Ecto neural progenitor cell (in vitro differentiated cells): ENCODE measurements at regions not wholly inside any gene's neighbourhood (a gene's known extent, or its start where the extent isn't known, plus 50 kb on each side); places are given as distances from the start of the nearest gene placed in this dataset.
"Not testable (repeated sequence)": the region's sequence is repeated elsewhere in the genome, so short reads cannot be mapped to it uniquely, and the experiment has no call there.

Source experiments
- DNase-seq: peaks from one replicate; pipeline ENCODE4 v3.0.0-alpha.2; 2018; ENCODE audit warnings: low spot score

DNA sequence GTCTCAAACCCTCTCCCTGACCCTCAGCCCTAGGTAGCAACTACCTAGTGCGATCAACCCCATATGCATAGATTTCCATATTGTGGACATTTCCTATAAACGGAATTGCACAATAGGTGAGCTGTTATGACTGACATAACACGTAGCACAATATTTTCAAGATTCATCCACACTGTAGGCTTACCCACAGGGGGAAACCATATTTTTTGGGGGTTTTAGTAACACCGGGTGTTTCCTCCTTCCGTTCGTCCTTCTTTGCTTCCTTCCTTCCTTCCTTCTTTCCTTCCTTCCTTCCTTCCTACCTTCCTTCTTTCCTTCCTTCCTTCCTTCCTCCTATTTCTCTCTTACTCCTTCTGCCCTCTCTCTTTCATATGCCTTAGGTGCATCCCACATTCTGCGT lies 524.2 kb downstream of the CWH43 start:
- DNase-seq, result peak; percentile 52

DNA sequence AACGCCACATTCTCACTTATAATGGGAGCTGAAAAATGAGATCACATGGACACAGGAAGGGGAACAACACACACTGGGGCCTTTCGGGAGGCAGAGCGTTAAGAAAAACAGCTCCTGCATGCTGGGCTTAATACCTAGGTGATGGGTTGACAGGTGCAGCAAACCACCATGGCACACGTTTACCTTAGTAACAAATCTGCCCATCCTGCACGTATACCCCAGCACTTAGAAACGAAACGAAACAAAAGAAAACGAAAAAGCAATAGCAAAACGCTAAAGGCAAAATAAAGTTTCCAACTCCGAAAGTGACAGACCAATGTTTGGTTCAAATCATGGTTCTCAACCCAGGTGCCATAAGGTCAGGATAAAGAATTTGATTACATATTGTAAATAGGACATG lies 525.3 kb downstream of the CWH43 start:
- DNase-seq, result peak; percentile 47

- peak; percentile 48 for DNase-seq
These were observed 525.9 kb downstream of the CWH43 start for GRCh38 chr4:49511881-49512491.

- peak; percentile 47 for DNase-seq
These were observed 526.8 kb downstream of the CWH43 start for GRCh38 chr4:49512641-49513545.

- DNase-seq, result not testable (repeated sequence)
These were observed 527.6 kb downstream of the CWH43 start for GRCh38 chr4:49513546-49514115.

DNA sequence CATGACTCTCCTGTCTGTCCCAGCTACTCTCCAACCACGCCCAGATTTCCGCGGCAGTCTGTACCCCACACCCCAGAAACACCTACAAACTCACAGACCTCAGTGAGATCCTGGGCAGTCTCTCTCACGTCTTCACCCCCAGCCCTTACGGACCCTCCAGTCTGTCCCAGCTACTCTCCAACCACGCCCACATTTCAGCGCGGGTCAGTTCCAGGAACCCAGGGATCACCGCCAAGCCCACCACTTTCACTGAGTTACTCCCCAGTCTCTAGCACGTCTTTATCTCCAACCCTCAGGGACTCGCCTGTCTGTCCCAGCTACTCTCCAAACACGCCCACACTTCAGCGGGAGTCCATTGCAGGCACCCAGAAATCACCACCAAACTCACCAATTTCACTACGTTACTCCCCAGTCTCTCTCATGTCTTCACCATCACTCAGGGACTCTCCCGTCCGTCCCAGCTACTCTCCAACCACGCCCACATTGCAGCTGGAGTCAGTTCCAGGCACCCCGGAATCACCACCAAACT lies 528.2 kb downstream of the CWH43 start:
- peak; percentile 65 for DNase-seq

DNA sequence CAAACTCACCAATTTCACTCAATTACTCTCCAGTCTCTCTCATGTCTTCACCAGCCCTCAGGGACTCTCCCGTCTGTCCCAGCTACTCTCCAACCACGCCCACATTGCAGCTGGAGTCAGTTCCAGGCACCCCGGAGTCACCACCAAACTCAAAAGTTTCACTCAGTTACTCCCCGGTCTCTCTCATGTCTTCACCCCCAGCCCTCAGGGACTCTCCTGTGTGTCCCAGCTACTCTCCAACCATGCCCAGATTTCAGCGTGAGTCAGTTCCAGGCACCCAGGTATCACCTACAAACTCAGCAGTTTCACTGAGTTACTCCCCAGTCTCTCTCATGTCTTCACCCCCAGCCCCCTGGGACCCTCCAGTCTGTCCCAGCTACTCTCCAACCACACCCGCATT lies 528.8 kb downstream of the CWH43 start:
- DNase-seq, result not testable (repeated sequence)

DNA sequence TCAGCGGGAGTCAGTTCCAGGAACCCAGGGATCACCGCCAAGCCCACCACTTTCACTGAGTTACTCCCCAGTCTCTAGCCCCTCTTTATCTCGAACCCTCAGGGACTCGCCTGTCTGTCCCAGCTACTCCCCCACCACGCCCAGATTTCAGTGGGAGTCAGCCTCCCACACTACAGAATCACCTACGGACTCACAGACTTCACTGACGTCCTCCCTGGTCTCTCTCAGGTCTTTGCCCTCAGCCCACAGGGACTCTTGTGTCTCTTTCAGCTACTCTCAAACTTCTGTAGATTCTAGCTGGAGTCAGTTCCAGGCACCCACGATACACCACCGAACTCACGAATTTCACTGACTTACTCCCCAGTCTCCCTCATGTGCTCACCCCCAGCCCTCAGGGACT lies 529.2 kb downstream of the CWH43 start:
- not testable (repeated sequence) for DNase-seq

GRCh38 chr4:49516096-49516495 lies 530.0 kb downstream of the CWH43 start:
- not testable (repeated sequence) for DNase-seq

DNA sequence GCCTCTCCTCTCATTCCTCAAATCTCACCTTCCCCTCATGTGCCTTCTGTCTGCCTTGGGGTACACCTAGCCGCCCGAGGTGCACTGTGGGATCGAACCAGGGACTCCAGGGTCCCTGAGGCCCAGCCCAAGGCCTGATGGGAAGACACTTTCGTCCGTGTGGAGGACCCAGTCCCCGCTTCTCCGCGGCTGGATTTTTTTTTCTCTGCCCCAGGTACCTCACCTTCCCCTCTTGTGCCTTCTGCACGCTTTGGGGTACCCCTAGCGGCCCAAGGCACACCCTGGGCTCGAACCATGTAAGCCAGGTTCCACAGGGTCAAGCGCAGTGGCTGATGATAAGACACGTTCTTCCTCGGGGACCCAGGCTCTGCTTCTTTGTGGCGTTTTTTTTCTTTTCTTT lies 530.7 kb downstream of the CWH43 start:
- DNase-seq, result no peak

DNA sequence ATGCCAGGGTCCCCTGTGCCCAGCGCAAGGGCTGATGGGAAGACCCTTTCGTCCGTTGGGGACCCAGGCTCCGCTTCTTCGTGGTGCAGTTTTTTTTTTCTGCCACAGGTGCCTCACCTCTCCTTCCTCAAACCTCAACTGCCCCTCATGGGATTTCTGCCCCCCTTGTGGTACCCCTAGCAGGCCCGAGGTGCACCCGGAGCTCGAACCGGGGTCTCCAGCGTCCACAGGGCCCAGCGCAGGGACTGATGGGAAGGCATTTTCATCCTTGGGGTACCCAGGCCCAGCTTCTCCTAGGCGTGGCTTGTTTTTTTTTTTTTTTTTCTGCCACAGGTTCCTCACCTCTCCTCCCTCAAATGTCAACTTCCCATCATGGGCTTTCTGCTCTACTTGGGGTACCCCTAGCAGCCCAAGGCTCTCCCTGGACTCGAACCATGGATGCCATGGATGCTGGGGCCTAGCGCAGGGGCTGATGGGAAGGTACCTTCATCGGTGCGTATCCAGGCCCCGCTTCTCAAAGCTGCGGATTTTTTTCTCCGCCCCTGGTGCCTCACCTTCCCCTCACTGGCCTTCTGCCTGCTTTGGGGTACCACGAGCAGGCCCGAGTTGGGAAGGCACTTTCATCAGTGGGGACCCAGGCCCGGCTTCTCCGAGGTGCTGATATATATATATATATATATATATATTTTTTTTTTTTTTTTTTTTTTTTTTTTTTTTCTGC lies 531.6 kb downstream of the CWH43 start:
- not testable (repeated sequence) for DNase-seq

GRCh38 chr4:49519150-49520035 lies 533.3 kb downstream of the CWH43 start:
- DNase-seq, result not testable (repeated sequence)

GRCh38 chr4:49523816-49524765 lies 538.0 kb downstream of the CWH43 start:
- not testable (repeated sequence) for DNase-seq

DNA sequence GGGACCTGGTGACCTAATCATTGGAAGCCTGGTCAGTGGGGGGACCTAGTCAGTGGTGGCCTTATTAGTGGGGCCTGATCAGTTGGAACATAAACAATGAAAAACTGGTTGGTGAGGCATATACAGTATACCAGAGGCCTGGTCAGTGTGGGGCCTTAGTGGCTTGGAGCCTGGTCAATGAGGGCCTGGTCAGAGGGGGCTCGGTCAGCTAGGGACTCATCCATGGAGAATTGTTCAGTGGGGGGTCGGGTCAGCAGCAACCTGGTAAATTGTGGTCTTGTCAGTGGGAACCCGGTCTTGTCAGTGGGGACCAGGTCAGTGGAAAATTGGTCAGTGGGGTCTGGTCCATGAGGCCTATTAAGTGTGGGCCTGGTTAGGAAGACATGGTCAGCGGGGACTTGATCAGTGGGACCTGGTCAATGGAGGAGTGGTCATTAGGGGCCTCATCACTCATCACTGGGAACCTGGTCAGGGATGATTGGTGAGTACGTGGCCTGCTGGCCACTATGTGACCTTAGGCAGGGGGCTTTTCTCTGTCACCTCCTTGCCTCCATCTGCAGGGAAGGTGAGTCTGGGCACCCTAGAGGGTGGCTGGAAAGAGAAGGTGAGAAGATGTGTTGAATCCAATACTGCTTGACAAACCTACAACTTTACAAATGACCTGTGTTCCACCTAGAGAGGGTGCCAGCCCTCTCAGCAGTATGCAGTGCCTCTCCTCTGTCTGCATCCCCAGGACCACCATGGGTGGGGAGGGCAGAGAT lies 573.0 kb downstream of the CWH43 start:
- not testable (repeated sequence) for DNase-seq

GRCh38 chr4:49560131-49560816 lies 574.2 kb downstream of the CWH43 start:
- not testable (repeated sequence) for DNase-seq

DNA sequence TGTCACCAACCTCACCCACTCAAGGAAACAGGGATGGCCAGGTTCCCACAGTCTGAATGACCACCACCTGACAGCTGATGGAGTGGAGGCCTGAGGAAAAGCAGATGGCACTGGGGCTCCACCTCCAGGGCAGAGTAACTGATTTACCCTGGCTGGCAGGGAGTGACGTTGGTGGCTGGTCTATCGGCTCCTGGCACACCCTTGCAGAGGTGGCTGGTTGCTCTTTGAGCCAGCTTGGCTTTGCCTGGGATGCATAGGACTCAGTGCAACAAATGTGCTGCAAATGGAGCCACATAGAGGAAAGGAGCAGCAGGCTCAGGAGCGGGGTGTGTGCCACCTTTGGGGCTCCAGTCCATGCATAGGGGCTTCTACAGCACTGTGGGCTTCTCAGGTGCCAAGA lies 574.8 kb downstream of the CWH43 start:
- not testable (repeated sequence) for DNase-seq

DNA sequence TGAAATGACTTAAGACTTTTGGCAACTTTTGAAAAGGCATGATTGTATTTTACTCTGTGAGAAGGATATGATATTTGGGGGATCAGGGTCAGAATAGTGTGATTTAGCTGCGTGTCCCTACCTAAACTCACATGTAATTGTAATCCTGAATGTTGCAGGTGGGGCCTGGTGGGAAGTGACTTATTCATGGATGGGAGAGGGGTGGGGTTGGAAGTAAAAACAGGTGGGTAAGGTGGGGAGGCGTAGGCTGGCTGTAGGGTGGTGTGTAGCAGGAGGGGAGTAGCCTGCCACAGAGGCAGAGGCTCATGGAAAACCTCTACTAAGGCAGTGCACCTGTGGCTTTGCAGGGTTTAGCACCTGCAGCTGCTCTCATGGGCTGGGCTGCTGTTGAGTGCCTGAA lies 584.2 kb downstream of the CWH43 start:
- not testable (repeated sequence) for DNase-seq

DNA sequence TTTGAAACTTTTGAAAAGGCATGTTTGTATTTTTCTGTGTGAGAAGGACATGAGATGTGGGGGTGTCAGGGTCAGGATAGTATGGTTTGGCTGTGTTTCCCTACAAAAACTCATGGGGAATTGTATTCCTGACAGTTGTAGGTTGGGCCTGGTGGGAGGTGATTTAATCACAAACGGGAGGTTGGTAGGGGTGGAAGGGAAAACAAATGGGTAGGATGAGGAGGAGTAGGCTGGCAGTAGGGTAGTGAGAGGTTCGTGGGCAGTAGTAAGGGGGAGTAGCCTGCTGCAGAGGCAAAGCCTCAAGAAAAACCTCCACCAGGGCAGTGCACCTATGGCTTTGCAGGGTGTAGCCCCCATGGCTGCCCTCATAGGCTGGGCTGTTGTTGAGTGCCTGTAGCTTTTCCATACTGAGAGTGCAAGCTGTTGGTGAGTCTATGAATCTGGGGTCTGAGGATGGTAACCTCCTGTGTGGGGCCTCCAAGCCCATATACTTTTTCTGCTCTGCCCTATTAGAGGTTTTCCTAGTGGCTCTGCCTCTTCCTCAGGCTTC lies 587.7 kb downstream of the CWH43 start:
- DNase-seq, result not testable (repeated sequence)
